HFF-Myc (cell line): ENCODE measurements at regions not wholly inside any gene's neighbourhood (a gene's known extent, or its start where the extent isn't known, plus 50 kb on each side); places are given as distances from the start of the nearest gene placed in this dataset.

Source experiments
- DNase-seq: peaks from one replicate; pipeline ENCODE4 v3.0.0-alpha.2; 2011; ENCODE audit warnings: low read depth; ENCODE audit errors: extremely low read depth
- H3K4me3 ChIP-seq: replicated peaks from 2 replicates; pipeline ENCODE4 v1.5.1; 2011; ENCODE audit warnings: low read depth, mild to moderate bottlenecking, control low read depth, low read length
- CTCF ChIP-seq: IDR thresholded peaks from 2 replicates; pipeline ENCODE4 v1.5.1; 2012; ENCODE audit warnings: mild to moderate bottlenecking, low read depth, low read length, control low read depth; ENCODE audit errors: missing control alignments

GRCh38 chr2:14157816-14158215, 474.7 kb upstream of the LRATD1 start:
- no peak for TF ChIP-seq CTCF
- no peak overlapping the region for H3K4me3 ChIP-seq
- DNase-seq, result no peak

- H3K4me3 ChIP-seq, result no peak overlapping the region
- TF ChIP-seq CTCF, result no peak
- DNase-seq, result no peak
Measured at GRCh38 chr2:14180333-14180732, 452.2 kb upstream of the LRATD1 start.

- no peak overlapping the region for H3K4me3 ChIP-seq
- TF ChIP-seq CTCF, result no peak
- DNase-seq, result no peak
Measured at GRCh38 chr2:14182227-14182946, 450.1 kb upstream of the LRATD1 start.

GRCh38 chr2:14185906-14186305, 446.6 kb upstream of the LRATD1 start:
- DNase-seq, result no peak
- H3K4me3 ChIP-seq, result no peak overlapping the region
- no peak for TF ChIP-seq CTCF

GRCh38 chr2:14188446-14188845, 444.1 kb upstream of the LRATD1 start:
- DNase-seq, result no peak
- no peak overlapping the region for H3K4me3 ChIP-seq
- TF ChIP-seq CTCF, result no peak

GRCh38 chr2:14189929-14190328, 442.6 kb upstream of the LRATD1 start:
- DNase-seq, result no peak
- H3K4me3 ChIP-seq, result no peak overlapping the region
- TF ChIP-seq CTCF, result no peak

GRCh38 chr2:14194233-14194632, 438.3 kb upstream of the LRATD1 start:
- TF ChIP-seq CTCF, result no peak
- H3K4me3 ChIP-seq, result no peak overlapping the region
- DNase-seq, result no peak
